ENCODE measurements at regions not wholly inside any gene's neighbourhood (a gene's known extent, or its start where the extent isn't known, plus 50 kb on each side); places are given as distances from the start of the nearest gene placed in this dataset.

DNA sequence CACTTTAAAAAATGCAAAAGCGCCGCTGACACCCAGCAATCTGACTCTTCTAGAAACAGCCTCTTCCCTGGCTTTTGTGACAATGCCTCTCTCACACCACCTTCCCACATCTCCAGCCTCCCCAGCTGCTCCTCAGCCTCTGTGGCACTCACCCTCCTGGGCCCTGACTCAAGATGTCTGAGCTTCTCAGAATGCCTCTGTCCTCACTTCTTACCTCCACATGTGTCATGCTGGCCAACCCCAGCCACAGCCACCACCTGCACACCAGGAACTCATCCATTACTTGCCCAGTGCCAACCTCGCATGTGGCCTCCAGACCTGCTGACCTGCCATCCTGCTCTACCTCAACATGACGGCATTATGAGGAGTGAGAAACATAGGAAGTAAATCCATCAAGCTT lies 249.8 kb upstream of the RAB6C start:
- TF ChIP-seq CTCF (IDR thresholded peaks at IDR 0.05; ENCODE audit: borderline replicate concordance) = no peak
- H3K27me3 ChIP-seq (ENCODE audit: low read depth) = peaks cover 53% of the 10 kb centered on the region
- intact Hi-C loops (cut with micrococcal nuclease) = no loop called here
- no peaks in the 10 kb centered on the region for H3K9me3 ChIP-seq (replicated peaks)
- no peak overlapping the region for H3K4me3 ChIP-seq
- no peaks in the 10 kb centered on the region for H3K36me3 ChIP-seq
- no peak for DNase-seq
- no peak overlapping the region for H3K27ac ChIP-seq (replicated peaks)
- H3K4me1 ChIP-seq = no peaks in the 10 kb centered on the region

DNA sequence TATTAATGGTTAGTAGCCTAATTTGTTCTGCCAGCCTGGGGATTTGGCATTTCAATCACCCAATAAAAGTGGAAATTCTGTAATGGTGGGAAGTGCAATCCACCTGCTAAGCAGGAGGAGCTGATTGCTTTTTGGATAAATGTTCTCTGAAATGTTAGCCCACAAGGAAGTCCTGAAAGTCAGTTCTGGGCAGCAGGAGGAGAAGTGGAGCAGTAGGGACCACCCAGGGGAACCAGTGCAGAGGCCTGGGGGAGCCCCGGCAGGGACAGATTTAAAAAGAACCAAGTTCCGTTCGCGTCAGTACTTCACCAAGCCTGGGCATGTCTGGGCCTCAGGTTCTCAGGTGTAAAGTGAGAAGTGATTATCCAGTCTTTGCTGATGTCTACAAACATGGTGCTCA lies 248.5 kb upstream of the RAB6C start:
- no peaks in the 10 kb centered on the region for H3K36me3 ChIP-seq
- TF ChIP-seq CTCF (IDR thresholded peaks at IDR 0.05; ENCODE audit: borderline replicate concordance) = no peak
- no peak for DNase-seq
- no peaks in the 10 kb centered on the region for H3K4me1 ChIP-seq
- intact Hi-C loops (cut with micrococcal nuclease) = no loop called here
- no peak overlapping the region for H3K27ac ChIP-seq (replicated peaks)
- H3K4me3 ChIP-seq = no peak overlapping the region
- H3K9me3 ChIP-seq (replicated peaks) = no peaks in the 10 kb centered on the region
- H3K27me3 ChIP-seq (ENCODE audit: low read depth) = peaks cover 53% of the 10 kb centered on the region

DNA sequence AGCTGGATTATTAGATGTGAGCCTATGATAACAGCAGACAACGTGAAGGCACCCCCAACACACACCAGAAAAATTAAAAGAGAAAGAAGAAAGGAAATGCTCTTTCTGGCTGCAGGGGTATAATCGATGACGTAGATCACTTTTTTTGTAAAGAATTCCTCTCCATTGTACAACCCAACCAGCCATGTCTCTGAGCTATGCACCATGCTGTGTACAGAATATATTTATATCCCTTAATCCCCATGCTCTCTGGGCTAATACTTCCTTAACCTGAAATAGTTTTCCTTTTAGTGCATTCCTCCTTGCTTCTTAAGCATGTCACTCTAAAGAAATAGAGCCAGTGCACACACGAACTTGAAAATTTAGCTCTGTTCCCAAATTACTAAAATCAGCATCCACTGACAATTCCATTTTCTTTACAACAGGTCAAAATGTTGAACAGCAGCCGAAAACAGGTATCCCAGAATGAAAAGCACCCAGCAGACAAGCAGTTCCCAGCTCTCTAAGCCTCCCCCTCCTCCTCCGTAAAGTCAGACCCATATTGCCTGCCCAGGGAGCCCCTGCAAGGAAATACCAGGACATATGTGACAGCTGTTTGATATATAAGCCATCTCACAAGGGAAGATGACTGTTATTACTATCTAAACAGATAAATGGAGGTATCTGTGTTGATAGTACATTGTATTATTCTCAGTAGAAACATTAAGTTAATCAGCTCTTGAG lies 247.4 kb upstream of the RAB6C start:
- no peak overlapping the region for H3K4me3 ChIP-seq
- peaks cover 45% of the 10 kb centered on the region for H3K27me3 ChIP-seq (ENCODE audit: low read depth)
- H3K27ac ChIP-seq (replicated peaks) = no peak overlapping the region
- H3K36me3 ChIP-seq = no peaks in the 10 kb centered on the region
- intact Hi-C loops (cut with micrococcal nuclease) = no loop called here
- DNase-seq = no peak
- H3K9me3 ChIP-seq (replicated peaks) = no peaks in the 10 kb centered on the region
- TF ChIP-seq CTCF (IDR thresholded peaks at IDR 0.05; ENCODE audit: borderline replicate concordance) = no peak
- no peaks in the 10 kb centered on the region for H3K4me1 ChIP-seq

DNA sequence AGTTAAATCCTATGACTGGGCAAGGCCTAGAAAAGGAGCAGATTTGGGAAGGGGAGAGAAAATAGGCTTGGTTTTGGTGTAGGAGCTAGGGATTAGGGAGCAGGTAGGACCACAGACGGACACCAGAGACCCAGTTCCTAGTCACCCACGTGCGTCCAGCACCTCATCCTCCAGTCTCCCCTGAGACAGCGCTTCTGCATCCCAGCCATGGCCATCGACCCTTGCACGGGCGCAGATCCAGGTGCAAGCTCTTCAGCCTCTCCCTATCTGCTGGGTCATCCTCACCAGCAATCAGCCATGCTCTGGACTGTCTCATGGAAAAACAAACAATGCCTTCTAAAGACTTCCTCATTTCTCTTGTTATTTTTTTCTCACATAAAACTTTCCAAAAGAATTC lies 246.8 kb upstream of the RAB6C start:
- Histone ChIP-seq H3K4me3 (no peak overlapping the region), H3K36me3 (no peaks in the 10 kb centered on the region), H3K9me3 (replicated peaks) (no peaks in the 10 kb centered on the region), H3K4me1 (no peaks in the 10 kb centered on the region), H3K27ac (replicated peaks) (no peak overlapping the region), H3K27me3 (ENCODE audit: low read depth) (peaks cover 39% of the 10 kb centered on the region)
- intact Hi-C loops (cut with micrococcal nuclease) = no loop called here
- no peak for DNase-seq
- no peak for TF ChIP-seq CTCF (IDR thresholded peaks at IDR 0.05; ENCODE audit: borderline replicate concordance)

GRCh38 chr2:129733041-129733440 lies 246.4 kb upstream of the RAB6C start:
- H3K27ac ChIP-seq (replicated peaks) = no peak overlapping the region
- no peaks in the 10 kb centered on the region for H3K9me3 ChIP-seq (replicated peaks)

More at GRCh38 chr2:129733041-129733440, 246.4 kb upstream of the RAB6C start:
- intact Hi-C loops (cut with micrococcal nuclease) = no loop called here
- no peak for DNase-seq
- Histone ChIP-seq H3K4me1 (no peaks in the 10 kb centered on the region), H3K36me3 (no peaks in the 10 kb centered on the region), H3K4me3 (no peak overlapping the region), H3K27me3 (ENCODE audit: low read depth) (peaks cover 35% of the 10 kb centered on the region)
- TF ChIP-seq CTCF (IDR thresholded peaks at IDR 0.05; ENCODE audit: borderline replicate concordance) = no peak

All from left ventricle myocardium inferior (tissue), 1 donor.